ENCODE measurements at regions not wholly inside any gene's neighbourhood (a gene's known extent, or its start where the extent isn't known, plus 50 kb on each side); places are given as distances from the start of the nearest gene placed in this dataset.

DNA sequence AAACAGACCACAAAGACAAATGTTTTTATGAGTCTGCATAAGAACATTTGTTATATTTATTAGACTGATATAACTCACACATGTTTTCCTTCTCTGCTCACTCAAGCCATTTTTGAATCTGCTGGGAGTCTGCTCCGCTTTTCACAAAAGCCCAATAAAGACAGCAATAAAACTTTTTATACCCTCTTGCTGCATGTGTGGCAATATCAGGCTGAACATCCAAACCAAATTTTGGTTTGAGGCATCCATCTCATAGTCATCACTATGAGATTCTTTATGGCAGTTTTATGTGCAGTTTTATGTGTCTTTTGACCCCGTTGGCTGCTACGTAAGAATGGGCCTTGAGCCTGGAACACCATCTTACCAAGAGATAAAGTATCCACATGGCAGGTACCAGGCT is 1276.8 kb upstream of the ADGRB3 start:
- TF ChIP-seq POLR2AphosphoS5 (IDR thresholded peaks at IDR 0.05; ENCODE audit: low read depth, low read length), result no peak
- TF ChIP-seq, protein P1, sequence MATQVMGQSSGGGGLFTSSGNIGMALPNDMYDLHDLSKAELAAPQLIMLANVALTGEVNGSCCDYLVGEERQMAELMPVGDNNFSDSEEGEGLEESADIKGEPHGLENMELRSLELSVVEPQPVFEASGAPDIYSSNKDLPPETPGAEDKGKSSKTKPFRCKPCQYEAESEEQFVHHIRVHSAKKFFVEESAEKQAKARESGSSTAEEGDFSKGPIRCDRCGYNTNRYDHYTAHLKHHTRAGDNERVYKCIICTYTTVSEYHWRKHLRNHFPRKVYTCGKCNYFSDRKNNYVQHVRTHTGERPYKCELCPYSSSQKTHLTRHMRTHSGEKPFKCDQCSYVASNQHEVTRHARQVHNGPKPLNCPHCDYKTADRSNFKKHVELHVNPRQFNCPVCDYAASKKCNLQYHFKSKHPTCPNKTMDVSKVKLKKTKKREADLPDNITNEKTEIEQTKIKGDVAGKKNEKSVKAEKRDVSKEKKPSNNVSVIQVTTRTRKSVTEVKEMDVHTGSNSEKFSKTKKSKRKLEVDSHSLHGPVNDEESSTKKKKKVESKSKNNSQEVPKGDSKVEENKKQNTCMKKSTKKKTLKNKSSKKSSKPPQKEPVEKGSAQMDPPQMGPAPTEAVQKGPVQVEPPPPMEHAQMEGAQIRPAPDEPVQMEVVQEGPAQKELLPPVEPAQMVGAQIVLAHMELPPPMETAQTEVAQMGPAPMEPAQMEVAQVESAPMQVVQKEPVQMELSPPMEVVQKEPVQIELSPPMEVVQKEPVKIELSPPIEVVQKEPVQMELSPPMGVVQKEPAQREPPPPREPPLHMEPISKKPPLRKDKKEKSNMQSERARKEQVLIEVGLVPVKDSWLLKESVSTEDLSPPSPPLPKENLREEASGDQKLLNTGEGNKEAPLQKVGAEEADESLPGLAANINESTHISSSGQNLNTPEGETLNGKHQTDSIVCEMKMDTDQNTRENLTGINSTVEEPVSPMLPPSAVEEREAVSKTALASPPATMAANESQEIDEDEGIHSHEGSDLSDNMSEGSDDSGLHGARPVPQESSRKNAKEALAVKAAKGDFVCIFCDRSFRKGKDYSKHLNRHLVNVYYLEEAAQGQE (IDR thresholded peaks at IDR 0.05; ENCODE audit: insufficient read depth in 1 of 2, low read depth in 2 of 2, low read length in 2 of 2), result no peak
